ENCODE measurements at regions not wholly inside any gene's neighbourhood (a gene's known extent, or its start where the extent isn't known, plus 50 kb on each side); places are given as distances from the start of the nearest gene placed in this dataset.
"Not testable (repeated sequence)": the region's sequence is repeated elsewhere in the genome, so short reads cannot be mapped to it uniquely, and the experiment has no call there.

DNA sequence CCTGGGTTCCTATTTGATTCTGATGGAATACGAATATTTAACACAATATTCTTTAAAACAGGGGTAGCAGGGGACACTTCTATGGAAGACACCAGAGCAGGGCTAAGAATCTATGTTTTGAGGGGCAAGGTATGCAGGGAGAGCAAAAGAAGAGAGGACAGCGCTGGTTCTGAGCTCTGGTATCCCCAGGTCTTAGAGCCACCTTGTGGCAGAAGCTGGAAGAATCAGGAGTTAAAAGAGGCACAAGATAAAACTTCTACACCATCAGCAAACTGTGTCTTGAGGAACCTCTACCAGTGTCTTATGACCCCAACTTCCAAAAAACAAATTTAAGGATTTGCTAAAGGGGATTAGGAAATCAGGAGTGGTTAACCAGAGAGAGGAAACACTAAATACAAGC, 894.8 kb downstream of the TUBA3C start:
- DNase-seq (ENCODE audit: low spot score); H3K4me1 ChIP-seq (ENCODE audit: insufficient read depth, low read length, poor library complexity, severe bottlenecking); H4K20me1 ChIP-seq (ENCODE audit: insufficient read depth, low read length); H3K4me2 ChIP-seq (ENCODE audit: low read length); H3K27ac ChIP-seq (ENCODE audit: low read depth, low read length, poor library complexity, severe bottlenecking); H3K4me3 ChIP-seq (ENCODE audit: low read depth, low read length, poor library complexity, severe bottlenecking); POLR2A ChIA-PET; intact Hi-C loops (cut with micrococcal nuclease; ENCODE audit: unreplicated experiment); H3K79me2 ChIP-seq (ENCODE audit: insufficient read depth, low read depth, low read length); H3K9me3 ChIP-seq (ENCODE audit: low read length); H2AFZ ChIP-seq (ENCODE audit: low read length); BruUV-seq (replicated peaks); CTCF ChIA-PET (ENCODE audit: unreplicated experiment); H3K36me3 ChIP-seq (ENCODE audit: insufficient read depth, low read length); H3K9me2 ChIP-seq (ENCODE audit: insufficient read depth, low read length): not testable (repeated sequence)

DNA sequence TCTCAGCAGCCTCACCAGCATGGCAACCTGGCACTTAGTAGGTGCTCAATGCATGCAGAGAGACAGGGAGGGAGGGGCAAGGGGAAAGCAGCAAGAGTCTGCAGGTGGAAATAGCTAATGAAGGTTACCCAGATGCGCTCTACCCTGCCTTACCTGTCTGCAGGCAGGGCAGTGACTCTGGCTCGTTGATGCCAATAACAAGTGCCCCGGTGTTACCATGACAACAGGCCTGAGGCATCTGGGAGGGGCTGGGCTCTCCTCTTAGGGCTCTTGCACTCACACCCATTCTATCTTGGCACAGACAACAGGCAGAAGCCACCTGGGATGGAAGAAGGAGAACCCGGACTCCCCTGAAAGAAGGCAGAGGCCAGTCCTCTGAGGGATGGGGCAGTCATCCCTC, 896.0 kb downstream of the TUBA3C start:
- BruUV-seq (replicated peaks); H4K20me1 ChIP-seq (ENCODE audit: insufficient read depth, low read length); DNase-seq (ENCODE audit: low spot score); H3K9me3 ChIP-seq (ENCODE audit: low read length); H3K27ac ChIP-seq (ENCODE audit: low read depth, low read length, poor library complexity, severe bottlenecking); intact Hi-C loops (cut with micrococcal nuclease; ENCODE audit: unreplicated experiment); CTCF ChIA-PET (ENCODE audit: unreplicated experiment); H3K4me1 ChIP-seq (ENCODE audit: insufficient read depth, low read length, poor library complexity, severe bottlenecking); H2AFZ ChIP-seq (ENCODE audit: low read length); H3K4me3 ChIP-seq (ENCODE audit: low read depth, low read length, poor library complexity, severe bottlenecking); H3K4me2 ChIP-seq (ENCODE audit: low read length); H3K79me2 ChIP-seq (ENCODE audit: insufficient read depth, low read depth, low read length); H3K9me2 ChIP-seq (ENCODE audit: insufficient read depth, low read length); H3K36me3 ChIP-seq (ENCODE audit: insufficient read depth, low read length); POLR2A ChIA-PET: not testable (repeated sequence)

DNA sequence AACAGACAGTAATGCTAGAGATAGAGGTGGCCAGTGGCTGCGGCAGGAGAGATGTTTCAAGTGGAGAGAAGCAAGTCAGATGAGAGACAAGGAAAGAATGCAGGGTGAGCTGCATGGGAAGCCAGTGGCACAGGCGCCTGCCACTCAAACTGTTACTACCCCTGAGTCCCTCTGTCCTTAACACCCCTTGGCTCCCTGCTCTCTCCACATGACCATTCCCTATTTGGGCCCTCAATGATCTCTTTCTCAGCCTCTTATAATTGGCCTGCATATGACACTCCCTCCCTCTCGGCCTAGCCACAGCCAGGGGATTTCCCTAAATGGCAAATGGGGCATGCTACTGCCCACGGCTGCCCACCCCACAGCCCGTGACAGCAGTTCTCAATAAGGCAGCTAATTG, 897.6 kb downstream of the TUBA3C start:
- BruUV-seq (replicated peaks); H3K9me3 ChIP-seq (ENCODE audit: low read length); H3K4me2 ChIP-seq (ENCODE audit: low read length); intact Hi-C loops (cut with micrococcal nuclease; ENCODE audit: unreplicated experiment); H3K4me3 ChIP-seq (ENCODE audit: low read depth, low read length, poor library complexity, severe bottlenecking); H3K79me2 ChIP-seq (ENCODE audit: insufficient read depth, low read depth, low read length); H4K20me1 ChIP-seq (ENCODE audit: insufficient read depth, low read length); POLR2A ChIA-PET; H3K27ac ChIP-seq (ENCODE audit: low read depth, low read length, poor library complexity, severe bottlenecking); H3K4me1 ChIP-seq (ENCODE audit: insufficient read depth, low read length, poor library complexity, severe bottlenecking); CTCF ChIA-PET (ENCODE audit: unreplicated experiment); H2AFZ ChIP-seq (ENCODE audit: low read length); H3K36me3 ChIP-seq (ENCODE audit: insufficient read depth, low read length); H3K9me2 ChIP-seq (ENCODE audit: insufficient read depth, low read length); DNase-seq (ENCODE audit: low spot score): not testable (repeated sequence)

DNA sequence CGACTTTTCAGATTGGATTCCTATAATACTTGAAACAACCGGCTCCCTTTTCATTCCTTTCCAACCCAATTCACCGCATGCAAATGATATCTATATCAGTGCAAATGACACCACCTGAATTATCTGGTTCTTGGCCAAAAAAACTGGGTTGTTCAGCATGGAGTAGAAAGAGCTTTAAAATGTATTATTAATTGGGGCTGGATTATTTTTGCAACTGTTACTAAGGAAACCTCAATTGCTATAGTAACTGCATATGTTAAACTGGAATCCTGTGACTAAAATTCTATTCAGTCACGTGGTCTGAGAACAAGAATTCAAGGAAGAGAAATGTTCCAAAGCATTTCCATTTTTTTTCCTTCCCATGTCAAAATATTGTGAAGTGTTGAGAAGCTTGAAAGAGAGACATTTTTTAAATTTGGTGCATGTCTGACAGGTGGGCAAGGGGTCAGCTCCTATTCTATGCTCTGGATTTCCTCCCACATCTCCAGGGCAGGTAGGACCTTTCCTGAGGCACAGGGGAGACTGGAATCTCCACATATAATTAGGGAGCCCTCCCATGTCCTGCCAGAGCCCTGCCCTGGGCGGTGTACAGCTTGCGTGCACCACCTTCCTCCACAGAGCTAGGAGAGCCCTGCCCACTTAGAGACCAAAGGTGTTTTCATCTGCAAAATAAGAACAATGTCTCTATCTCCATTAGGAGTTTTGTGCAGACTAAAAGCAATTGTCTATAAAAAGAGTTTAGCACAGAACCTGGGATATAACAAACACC, 899.6 kb downstream of the TUBA3C start:
- H3K36me3 ChIP-seq (ENCODE audit: insufficient read depth, low read length); POLR2A ChIA-PET; H3K4me3 ChIP-seq (ENCODE audit: low read depth, low read length, poor library complexity, severe bottlenecking); H3K79me2 ChIP-seq (ENCODE audit: insufficient read depth, low read depth, low read length); DNase-seq (ENCODE audit: low spot score); H3K27ac ChIP-seq (ENCODE audit: low read depth, low read length, poor library complexity, severe bottlenecking); H3K9me2 ChIP-seq (ENCODE audit: insufficient read depth, low read length); CTCF ChIA-PET (ENCODE audit: unreplicated experiment); H2AFZ ChIP-seq (ENCODE audit: low read length); intact Hi-C loops (cut with micrococcal nuclease; ENCODE audit: unreplicated experiment); BruUV-seq (replicated peaks); H3K4me1 ChIP-seq (ENCODE audit: insufficient read depth, low read length, poor library complexity, severe bottlenecking); H3K9me3 ChIP-seq (ENCODE audit: low read length); H4K20me1 ChIP-seq (ENCODE audit: insufficient read depth, low read length); H3K4me2 ChIP-seq (ENCODE audit: low read length): not testable (repeated sequence)

DNA sequence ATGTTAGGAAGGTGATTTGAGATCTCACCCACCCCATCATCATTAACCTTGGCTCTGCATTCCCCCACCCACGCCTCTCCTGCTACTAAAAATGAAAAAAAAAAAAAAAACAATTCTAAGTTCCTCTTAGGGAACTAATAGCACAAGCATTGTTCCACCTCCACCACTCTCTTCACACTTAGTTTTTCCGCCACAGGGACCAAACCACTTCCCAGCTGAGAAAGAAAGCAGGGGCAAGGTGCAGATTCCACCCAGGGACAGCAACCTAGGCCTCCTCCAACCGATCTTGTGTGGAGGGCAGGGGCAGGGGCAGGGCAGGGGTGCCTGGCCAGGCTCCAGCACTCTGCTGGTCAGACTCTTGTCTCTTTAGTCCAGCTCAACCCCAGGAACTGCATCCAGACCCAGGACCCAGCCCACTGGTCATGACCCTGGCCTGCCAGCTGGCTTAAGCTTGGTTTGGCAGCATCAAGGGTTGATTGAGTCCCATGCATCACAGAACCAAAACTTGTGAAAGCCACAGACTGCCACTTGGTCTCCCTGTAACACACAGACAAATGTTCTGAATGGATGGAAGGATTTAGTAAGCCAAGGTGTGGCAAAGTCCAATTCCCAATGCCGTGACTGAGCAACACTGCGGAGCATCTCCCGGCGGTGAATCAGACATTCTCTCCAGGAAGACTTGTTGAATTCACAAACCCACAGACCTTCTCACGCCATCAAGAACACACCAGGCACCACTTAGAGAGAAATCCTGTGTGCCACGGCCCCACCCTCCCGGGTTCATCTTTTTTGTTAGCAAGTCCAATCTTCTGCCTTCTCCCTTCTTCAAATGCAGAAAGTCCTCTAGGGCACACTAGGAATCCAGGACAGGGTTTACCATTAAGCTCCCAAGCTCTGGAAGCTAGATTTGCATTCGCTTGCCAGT, 900.5 kb downstream of the TUBA3C start:
- H3K4me2 ChIP-seq (ENCODE audit: low read length); BruUV-seq (replicated peaks); H3K9me3 ChIP-seq (ENCODE audit: low read length); H4K20me1 ChIP-seq (ENCODE audit: insufficient read depth, low read length); H3K36me3 ChIP-seq (ENCODE audit: insufficient read depth, low read length); intact Hi-C loops (cut with micrococcal nuclease; ENCODE audit: unreplicated experiment); H3K4me1 ChIP-seq (ENCODE audit: insufficient read depth, low read length, poor library complexity, severe bottlenecking); H3K79me2 ChIP-seq (ENCODE audit: insufficient read depth, low read depth, low read length); DNase-seq (ENCODE audit: low spot score); H3K4me3 ChIP-seq (ENCODE audit: low read depth, low read length, poor library complexity, severe bottlenecking); H3K9me2 ChIP-seq (ENCODE audit: insufficient read depth, low read length); POLR2A ChIA-PET; H3K27ac ChIP-seq (ENCODE audit: low read depth, low read length, poor library complexity, severe bottlenecking); H2AFZ ChIP-seq (ENCODE audit: low read length); CTCF ChIA-PET (ENCODE audit: unreplicated experiment): not testable (repeated sequence)

DNA sequence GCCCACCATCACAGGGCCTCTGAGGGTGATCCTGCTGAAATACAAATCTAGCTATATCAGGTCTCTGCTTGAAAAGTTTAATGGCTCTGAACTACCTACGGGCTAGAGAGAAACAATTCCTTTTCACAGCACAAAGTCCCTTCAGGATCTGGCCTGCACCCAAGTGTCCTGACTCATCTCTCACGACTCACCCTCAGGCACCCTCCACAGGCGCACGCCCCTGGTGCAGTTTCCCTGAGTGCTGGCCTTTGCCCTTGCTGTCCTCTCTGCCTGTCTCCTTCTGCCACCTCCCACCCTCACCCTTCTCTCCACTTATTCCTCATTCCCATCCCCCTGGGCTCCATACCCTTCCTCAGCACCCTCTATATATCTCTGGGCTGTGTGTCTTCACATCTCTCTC, 901.7 kb downstream of the TUBA3C start:
- H3K4me2 ChIP-seq (ENCODE audit: low read length); H3K9me3 ChIP-seq (ENCODE audit: low read length); H3K36me3 ChIP-seq (ENCODE audit: insufficient read depth, low read length); H3K4me1 ChIP-seq (ENCODE audit: insufficient read depth, low read length, poor library complexity, severe bottlenecking); H2AFZ ChIP-seq (ENCODE audit: low read length); POLR2A ChIA-PET; H3K9me2 ChIP-seq (ENCODE audit: insufficient read depth, low read length); H4K20me1 ChIP-seq (ENCODE audit: insufficient read depth, low read length); DNase-seq (ENCODE audit: low spot score); H3K4me3 ChIP-seq (ENCODE audit: low read depth, low read length, poor library complexity, severe bottlenecking); CTCF ChIA-PET (ENCODE audit: unreplicated experiment); H3K79me2 ChIP-seq (ENCODE audit: insufficient read depth, low read depth, low read length); intact Hi-C loops (cut with micrococcal nuclease; ENCODE audit: unreplicated experiment); BruUV-seq (replicated peaks); H3K27ac ChIP-seq (ENCODE audit: low read depth, low read length, poor library complexity, severe bottlenecking): not testable (repeated sequence)
